Left forelimb (tissue), 1 donor: ENCODE measurements at regions not wholly inside any gene's neighbourhood (a gene's known extent, or its start where the extent isn't known, plus 50 kb on each side); places are given as distances from the start of the nearest gene placed in this dataset.
"Not testable (repeated sequence)": the region's sequence is repeated elsewhere in the genome, so short reads cannot be mapped to it uniquely, and the experiment has no call there.

Experiments used
- DNase-seq: peaks from one replicate; pipeline ENCODE4 v3.0.0-alpha.2; 2018; ENCODE audit warnings: low spot score

GRCh38 chr6:112659912-112660311 is 312.8 kb downstream of the RFPL4B start:
- DNase-seq: no peak

DNA sequence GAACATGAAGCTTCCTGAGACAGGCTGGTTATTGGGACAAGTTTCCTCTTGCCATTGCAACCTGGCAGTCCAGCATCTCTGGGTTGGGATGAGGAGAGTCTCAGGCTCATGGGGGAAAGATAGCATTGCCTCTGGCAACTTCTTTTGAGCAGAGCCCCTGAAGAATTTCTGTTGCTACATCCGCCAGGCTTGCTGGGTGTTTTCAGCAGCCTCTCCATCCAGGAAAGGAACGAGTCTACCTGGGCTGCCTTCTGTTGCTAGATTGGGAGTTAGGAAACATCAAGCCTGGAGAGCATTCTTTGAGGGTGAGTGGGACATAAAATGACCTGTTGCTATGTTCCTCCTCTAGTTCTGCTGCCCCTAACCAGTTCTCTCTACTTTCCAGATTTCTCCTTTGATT is 313.5 kb downstream of the RFPL4B start:
- no peak for DNase-seq

- no peak for DNase-seq
These were observed 316.6 kb downstream of the RFPL4B start for GRCh38 chr6:112663698-112664097.

DNA sequence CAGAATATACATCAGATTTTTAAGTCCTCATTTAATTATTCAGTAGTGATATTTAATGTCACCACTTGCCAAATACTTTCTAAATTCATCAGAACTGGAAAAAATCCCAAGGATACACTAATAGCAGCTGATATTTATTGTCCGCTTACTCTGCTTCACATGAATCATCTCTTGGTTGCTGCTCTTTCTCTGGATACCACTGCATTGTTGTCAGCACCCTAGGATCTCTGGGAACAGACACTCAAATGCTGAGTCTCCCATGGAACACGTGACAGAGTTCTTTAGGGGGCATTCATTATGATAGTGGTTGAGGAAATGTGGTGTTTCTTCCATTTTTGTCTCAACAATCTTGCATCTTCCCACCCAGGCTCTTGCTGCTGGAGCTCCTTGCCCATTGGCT is 318.0 kb downstream of the RFPL4B start:
- DNase-seq: no peak

DNA sequence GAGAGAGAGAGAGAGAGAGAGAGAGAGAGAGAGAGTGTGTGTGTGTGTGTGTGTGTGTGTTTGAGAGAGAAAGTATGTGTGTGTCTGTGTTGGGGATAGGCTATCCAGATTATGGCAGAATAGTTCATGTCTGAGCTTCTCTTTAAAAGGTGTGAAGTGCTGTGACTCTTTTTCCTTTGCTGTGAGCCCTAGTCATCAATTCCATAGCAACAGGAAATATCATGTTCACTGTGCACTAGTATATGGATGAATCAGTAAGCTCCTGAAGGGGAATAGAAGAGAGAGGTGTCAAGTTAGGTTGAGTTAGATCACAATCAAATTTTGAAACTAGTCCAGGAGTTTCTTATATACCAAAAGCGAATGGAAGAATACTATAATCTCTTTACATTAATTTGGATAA is 318.7 kb downstream of the RFPL4B start:
- no peak for DNase-seq

GRCh38 chr6:112667427-112667826 is 320.3 kb downstream of the RFPL4B start:
- DNase-seq: no peak

GRCh38 chr6:112680091-112680490 is 333.0 kb downstream of the RFPL4B start:
- no peak for DNase-seq

- no peak for DNase-seq
These were observed 334.9 kb downstream of the RFPL4B start for GRCh38 chr6:112682071-112682470.

GRCh38 chr6:112683106-112683505 is 336.0 kb downstream of the RFPL4B start:
- DNase-seq: no peak

DNA sequence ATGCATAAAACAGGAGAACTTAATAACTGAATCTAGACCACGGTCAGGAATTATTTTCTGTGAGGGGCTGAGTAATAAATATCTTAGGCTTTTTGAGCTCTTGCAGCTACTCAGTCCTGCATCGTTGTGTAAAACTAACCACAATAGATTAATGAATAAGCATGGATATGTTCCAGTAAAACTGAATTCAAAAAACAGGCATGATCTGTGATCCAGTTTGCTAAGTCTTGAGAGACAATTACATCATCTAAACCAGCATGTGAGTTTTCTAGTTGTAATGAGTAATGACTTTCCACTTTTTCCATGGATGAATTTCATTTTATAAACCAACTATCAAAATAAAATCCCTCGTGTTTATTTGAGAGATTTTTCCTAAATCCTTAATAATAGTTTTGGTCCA is 336.8 kb downstream of the RFPL4B start:
- no peak for DNase-seq

GRCh38 chr6:112685521-112686220 is 338.5 kb downstream of the RFPL4B start:
- not testable (repeated sequence) for DNase-seq

DNA sequence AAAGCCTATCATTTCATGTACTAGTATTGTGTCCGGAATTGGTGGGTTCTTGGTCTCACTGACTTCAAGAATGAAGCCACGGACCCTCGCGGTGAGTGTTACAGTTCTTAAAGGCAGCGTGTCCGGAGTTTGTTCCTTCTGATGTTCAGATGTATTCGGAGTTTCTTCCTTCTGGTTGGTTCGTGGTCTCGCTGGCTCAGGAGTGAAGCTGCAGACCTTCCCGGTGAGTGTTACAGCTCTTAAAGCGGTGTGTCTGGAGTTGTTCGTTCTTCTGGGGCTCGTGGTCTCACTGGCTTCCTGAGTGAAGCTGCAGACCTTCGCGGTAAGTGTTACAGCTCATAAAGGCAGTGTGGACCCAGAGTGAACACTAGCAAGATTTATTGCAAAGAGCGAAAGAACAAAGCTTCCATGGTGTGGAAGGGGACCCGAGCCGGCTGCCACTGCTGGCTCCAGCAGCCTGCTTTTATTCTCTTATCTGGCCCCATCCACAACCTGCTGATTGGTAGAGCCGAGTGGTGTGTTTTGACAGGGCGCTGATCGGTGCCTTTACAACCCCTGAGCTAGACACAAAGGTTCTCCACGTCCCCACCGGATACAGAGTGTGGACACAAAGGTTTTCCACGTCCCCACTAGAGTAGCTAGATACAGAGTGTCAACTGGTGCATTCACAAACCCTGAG is 341.5 kb downstream of the RFPL4B start:
- DNase-seq: not testable (repeated sequence)

DNA sequence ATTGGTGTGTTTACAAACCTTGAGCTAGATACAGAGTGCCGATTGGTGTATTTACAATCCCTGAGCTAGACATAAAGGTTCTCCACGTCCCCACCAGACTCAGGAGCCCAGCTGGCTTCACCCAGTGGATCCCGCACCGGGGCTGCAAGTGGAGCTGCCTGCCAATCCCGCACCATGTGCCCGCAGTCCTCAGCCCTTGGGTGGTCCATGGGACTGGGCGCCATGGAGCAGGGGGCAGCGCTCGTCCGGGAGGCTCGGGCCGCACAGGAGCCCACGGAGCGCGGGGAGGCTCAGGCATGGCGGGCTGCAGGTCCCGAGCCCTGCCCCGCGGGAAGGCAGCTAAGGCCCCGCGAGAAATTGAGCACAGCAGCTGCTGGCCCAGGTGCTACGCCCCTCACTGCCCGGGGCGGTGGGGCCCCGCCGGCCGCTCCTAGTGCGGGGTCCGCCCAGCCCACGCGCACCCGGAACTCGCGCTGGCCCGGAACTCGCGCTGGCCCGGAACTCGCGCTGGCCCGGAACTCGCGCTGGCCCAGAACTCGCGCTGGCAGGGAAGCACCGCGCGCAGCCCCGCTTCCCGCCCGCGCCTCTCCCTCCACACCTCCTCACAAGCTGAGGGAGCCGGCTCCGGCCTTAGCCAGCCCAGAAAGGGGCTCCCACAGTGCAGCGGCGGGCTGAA is 342.2 kb downstream of the RFPL4B start:
- DNase-seq: not testable (repeated sequence)

DNA sequence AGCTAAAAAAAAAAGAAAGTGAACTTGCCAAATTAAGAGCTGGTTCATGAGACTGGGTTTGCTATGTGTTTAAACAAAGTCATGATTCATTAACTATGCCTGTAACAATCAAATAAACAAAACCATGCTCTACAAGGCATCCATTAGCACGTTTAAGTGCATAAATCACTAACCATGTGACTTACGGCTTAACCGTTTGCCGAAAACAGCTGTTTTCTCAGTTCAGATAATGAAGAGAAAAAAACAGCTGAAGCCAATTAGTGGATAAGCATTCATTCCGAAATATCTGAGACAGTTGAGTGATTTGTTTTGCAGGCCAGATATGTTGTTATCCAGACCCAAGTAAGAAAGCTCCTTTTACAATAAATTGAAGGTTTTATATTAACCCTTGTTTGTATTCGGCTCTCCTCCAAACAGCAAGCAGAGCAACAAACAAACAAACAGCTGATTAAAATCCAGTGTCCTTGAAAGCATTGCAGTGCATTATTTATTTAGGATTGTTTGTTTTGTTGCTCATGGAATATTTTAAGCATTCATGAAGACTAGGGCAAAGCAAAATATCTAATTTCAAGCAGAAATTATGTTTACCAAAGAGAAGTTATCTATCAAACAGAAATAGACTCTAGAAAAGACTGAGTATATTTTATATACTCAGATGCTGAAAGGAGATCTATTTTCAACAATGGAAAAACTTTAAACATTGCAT is 343.5 kb downstream of the RFPL4B start:
- DNase-seq: no peak

GRCh38 chr6:112691289-112691688 is 344.2 kb downstream of the RFPL4B start:
- DNase-seq: no peak

GRCh38 chr6:112695001-112695400 is 347.9 kb downstream of the RFPL4B start:
- DNase-seq: no peak

DNA sequence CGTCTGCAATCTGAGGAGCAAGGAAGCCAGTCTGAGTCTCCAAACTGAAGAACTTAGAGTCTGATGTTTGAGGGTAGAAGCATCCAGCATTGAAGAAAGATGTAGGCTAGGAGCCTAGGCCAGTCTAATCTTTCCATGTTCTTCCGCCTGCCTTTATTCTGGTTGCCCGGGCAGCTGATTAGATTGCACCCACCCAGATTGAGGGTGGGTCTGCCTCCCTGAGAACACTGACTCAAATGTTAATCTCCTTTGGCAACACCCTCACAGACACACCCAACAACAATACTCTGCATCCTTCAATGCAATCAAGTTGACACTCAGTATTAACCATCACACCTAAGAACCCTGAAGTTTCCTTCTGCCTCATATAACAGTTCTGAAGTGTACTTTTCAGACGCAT is 350.1 kb downstream of the RFPL4B start:
- DNase-seq: no peak

- no peak for DNase-seq
These were observed 354.1 kb downstream of the RFPL4B start for GRCh38 chr6:112701201-112701600.

DNA sequence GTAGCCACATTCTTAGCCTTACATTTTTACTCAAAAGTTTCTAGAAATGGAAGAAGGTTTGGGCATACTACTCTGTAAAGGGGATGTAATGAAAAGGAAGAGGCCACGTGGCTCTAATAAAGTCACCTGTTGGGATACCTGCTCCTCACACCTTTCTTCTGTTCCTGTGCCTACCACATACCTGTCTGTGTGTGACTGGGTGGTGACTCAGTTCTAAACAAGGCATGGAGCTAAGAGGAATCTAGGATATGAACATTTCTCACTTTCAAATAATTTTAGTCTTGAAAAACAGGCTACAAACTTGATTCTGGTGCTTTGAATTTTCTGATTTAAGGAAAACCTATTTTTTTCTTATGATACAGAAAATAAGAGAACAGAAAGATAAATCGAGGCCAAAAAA is 363.6 kb downstream of the RFPL4B start:
- no peak for DNase-seq

GRCh38 chr6:112713402-112713801 is 366.3 kb downstream of the RFPL4B start:
- no peak for DNase-seq

DNA sequence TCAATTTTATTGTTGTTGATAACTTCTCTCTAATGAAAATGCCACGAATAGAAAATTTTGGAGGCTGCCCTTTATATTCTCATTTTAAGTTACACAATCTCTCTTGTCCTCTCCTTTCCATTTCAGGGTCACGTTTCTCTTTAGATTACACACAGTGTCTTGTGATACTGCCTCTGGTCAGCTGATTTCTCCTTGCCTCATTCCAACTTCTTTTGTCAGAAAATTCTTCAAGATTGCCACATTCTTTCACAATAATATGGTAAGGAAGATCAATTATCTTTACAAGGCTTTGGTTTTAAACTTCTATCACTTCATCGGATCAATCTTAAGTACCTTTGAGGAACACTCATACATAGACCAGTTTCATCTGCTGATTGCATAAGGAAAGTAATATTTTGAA is 370.3 kb downstream of the RFPL4B start:
- DNase-seq: no peak

DNA sequence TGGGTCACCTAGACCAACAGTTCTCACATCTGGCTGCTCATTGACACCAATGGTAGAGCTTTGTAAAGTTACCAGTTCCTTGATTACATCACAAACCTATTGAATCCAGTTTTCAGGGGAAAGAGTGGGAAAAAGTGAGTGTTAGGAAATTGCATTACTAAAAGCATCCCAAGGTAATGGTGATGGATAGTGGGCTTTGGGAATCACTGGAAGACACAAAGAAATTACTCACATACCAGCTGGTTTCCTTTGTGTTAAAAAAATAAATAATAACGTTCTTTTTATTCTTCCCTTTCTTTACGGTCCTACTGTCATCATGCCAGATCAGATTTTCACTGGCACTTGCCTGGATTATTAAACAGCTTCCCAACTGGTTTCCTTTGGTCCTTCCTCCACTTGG is 370.7 kb downstream of the RFPL4B start:
- DNase-seq: no peak
